NT2/D1 (cell line): ENCODE measurements at regions not wholly inside any gene's neighbourhood (a gene's known extent, or its start where the extent isn't known, plus 50 kb on each side); places are given as distances from the start of the nearest gene placed in this dataset.
"Not testable (repeated sequence)": the region's sequence is repeated elsewhere in the genome, so short reads cannot be mapped to it uniquely, and the experiment has no call there.

ENCODE experiments used
- DNase-seq: peaks from one replicate; pipeline ENCODE4 v3.0.0-alpha.2; 2011; ENCODE audit warnings: low read depth, low spot score
- H3K27me3 ChIP-seq: 2 replicates; pipeline ENCODE4 v1.6.0; 2011; ENCODE audit warnings: mild to moderate bottlenecking; ENCODE audit not compliant: insufficient read length, insufficient read depth
- H3K36me3 ChIP-seq: 2 replicates; pipeline ENCODE4 v1.6.1; 2011; ENCODE audit warnings: mild to moderate bottlenecking, low read length, mixed read lengths; ENCODE audit not compliant: insufficient read depth, insufficient read length
- H3K4me1 ChIP-seq: 2 replicates; pipeline ENCODE4 v1.5.1; 2011; ENCODE audit not compliant: insufficient read depth, insufficient read length
- H3K4me3 ChIP-seq: 2 replicates; pipeline ENCODE4 v1.5.1; 2011; ENCODE audit warnings: low read depth; ENCODE audit not compliant: insufficient read length
- H3K9ac ChIP-seq: 2 replicates; pipeline ENCODE4 v1.6.0; 2011; ENCODE audit warnings: low read depth; ENCODE audit not compliant: insufficient read length
- H3K9me3 ChIP-seq: 2 replicates; pipeline ENCODE4 v1.5.1; 2011; ENCODE audit warnings: mild to moderate bottlenecking, low read length; ENCODE audit not compliant: insufficient read depth
- SUZ12 ChIP-seq: IDR thresholded peaks from 2 replicates; pipeline ENCODE4 v1.6.1; 2011; ENCODE audit not compliant: insufficient read length, insufficient read depth; ENCODE audit errors: extremely low read depth
- YY1 ChIP-seq: IDR thresholded peaks from 2 replicates; pipeline ENCODE4 v1.6.1; 2011; ENCODE audit not compliant: insufficient read length, insufficient read depth
- ZNF274 ChIP-seq: IDR thresholded peaks from 2 replicates; pipeline ENCODE4 v1.6.1; 2011; ENCODE audit warnings: mild to moderate bottlenecking, low read depth, low read length

GRCh38 chr11:115613986-115614632 lies 109.9 kb upstream of the CADM1 start:
- TF ChIP-seq ZNF274 = no peak
- TF ChIP-seq YY1 = no peak
- TF ChIP-seq SUZ12 = no peak
- Histone ChIP-seq H3K4me3 (no peak overlapping the region), H3K27me3 (no peaks in the 10 kb centered on the region), H3K9me3 (no peaks in the 10 kb centered on the region), H3K9ac (no peak overlapping the region), H3K4me1 (no peaks in the 10 kb centered on the region), H3K36me3 (no peaks in the 10 kb centered on the region)
- no peak for DNase-seq

GRCh38 chr11:115613004-115613403 lies 108.8 kb upstream of the CADM1 start:
- Histone ChIP-seq H3K9me3 (no peaks in the 10 kb centered on the region), H3K4me1 (no peaks in the 10 kb centered on the region), H3K27me3 (no peaks in the 10 kb centered on the region), H3K36me3 (no peaks in the 10 kb centered on the region), H3K9ac (no peak overlapping the region), H3K4me3 (no peak overlapping the region)
- DNase-seq = no peak
- TF ChIP-seq SUZ12 = no peak
- TF ChIP-seq YY1 = no peak
- no peak for TF ChIP-seq ZNF274

GRCh38 chr11:115612046-115612730 lies 108.0 kb upstream of the CADM1 start:
- TF ChIP-seq YY1 (no peak), ZNF274 (no peak), SUZ12 (no peak)
- no peak overlapping the region for H3K9ac ChIP-seq
- peak; percentile 83 for DNase-seq

GRCh38 chr11:115611343-115611742 lies 107.1 kb upstream of the CADM1 start:
- TF ChIP-seq SUZ12 = no peak
- TF ChIP-seq YY1 = no peak
- TF ChIP-seq ZNF274 = no peak

More at GRCh38 chr11:115612046-115612730, 108.0 kb upstream of the CADM1 start:
- Histone ChIP-seq H3K36me3 (no peaks in the 10 kb centered on the region), H3K4me1 (no peaks in the 10 kb centered on the region), H3K27me3 (no peaks in the 10 kb centered on the region), H3K9me3 (no peaks in the 10 kb centered on the region), H3K4me3 (no peak overlapping the region)

GRCh38 chr11:115610908-115611307 lies 106.7 kb upstream of the CADM1 start:
- H3K4me1 ChIP-seq = no peaks in the 10 kb centered on the region
- no peaks in the 10 kb centered on the region for H3K9me3 ChIP-seq
- no peaks in the 10 kb centered on the region for H3K27me3 ChIP-seq
- no peak overlapping the region for H3K4me3 ChIP-seq
- no peak overlapping the region for H3K9ac ChIP-seq
- DNase-seq = no peak
- TF ChIP-seq ZNF274 (no peak), YY1 (no peak), SUZ12 (no peak)
- H3K36me3 ChIP-seq = no peaks in the 10 kb centered on the region

More at GRCh38 chr11:115611343-115611742, 107.1 kb upstream of the CADM1 start:
- H3K4me3 ChIP-seq = no peak overlapping the region
- H3K36me3 ChIP-seq = no peaks in the 10 kb centered on the region
- H3K27me3 ChIP-seq = no peaks in the 10 kb centered on the region
- no peak overlapping the region for H3K9ac ChIP-seq
- no peak for DNase-seq
- no peaks in the 10 kb centered on the region for H3K4me1 ChIP-seq
- no peaks in the 10 kb centered on the region for H3K9me3 ChIP-seq

GRCh38 chr11:115610234-115610633 lies 106.0 kb upstream of the CADM1 start:
- H3K4me3 ChIP-seq, H3K36me3 ChIP-seq, H3K9ac ChIP-seq, H3K9me3 ChIP-seq, H3K4me1 ChIP-seq, H3K27me3 ChIP-seq, DNase-seq: not testable (repeated sequence)

- H3K36me3 ChIP-seq = no peaks in the 10 kb centered on the region
- H3K4me3 ChIP-seq = no peak overlapping the region
- no peak for TF ChIP-seq SUZ12
- no peak for TF ChIP-seq ZNF274
- TF ChIP-seq YY1 = no peak
- no peaks in the 10 kb centered on the region for H3K9me3 ChIP-seq
- no peaks in the 10 kb centered on the region for H3K4me1 ChIP-seq
- no peaks in the 10 kb centered on the region for H3K27me3 ChIP-seq
- H3K9ac ChIP-seq = no peak overlapping the region
- no peak for DNase-seq
Observed at GRCh38 chr11:115608976-115609375, 104.8 kb upstream of the CADM1 start.
